Activated CD4-positive, alpha-beta T cell treated with anti-CD3 and anti-CD28 coated beads, Interleukin-2, Interleukin-4, amounts not matched to agents 100 ng/mL and 50 ng/mL, durations not matched to agents 16 hours and 8 hours (primary cell): ENCODE measurements at regions not wholly inside any gene's neighbourhood (a gene's known extent, or its start where the extent isn't known, plus 50 kb on each side); places are given as distances from the start of the nearest gene placed in this dataset.
"Not testable (repeated sequence)": the region's sequence is repeated elsewhere in the genome, so short reads cannot be mapped to it uniquely, and the experiment has no call there.

Source experiments
- DNase-seq: peaks from one replicate; pipeline ENCODE4 v3.0.0-alpha.2; 2020; ENCODE audit warnings: low spot score

GRCh38 chr1:65590279-65590678 is 169.8 kb downstream of the LEPR start:
- no peak for DNase-seq

DNA sequence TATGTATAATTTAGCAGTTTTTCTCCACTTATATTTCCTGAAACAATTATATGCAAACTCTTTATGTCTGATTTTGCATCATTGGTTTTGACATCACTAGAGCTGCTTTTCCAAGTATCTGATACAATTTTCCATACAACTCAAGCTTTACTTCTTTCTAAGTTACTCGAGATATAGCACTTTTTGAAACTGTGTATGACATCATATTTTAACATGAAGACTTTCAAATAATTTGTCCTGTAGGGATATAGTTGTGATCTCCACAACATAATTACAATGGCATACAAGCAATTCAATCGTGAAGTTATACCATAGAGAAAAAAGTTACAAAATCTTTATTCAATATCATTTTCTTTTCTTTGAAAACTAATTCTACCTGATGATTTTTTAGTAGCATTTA is 173.0 kb downstream of the LEPR start:
- DNase-seq: no peak

- DNase-seq: no peak
Measured at GRCh38 chr1:65595724-65596123, 175.3 kb downstream of the LEPR start.

DNA sequence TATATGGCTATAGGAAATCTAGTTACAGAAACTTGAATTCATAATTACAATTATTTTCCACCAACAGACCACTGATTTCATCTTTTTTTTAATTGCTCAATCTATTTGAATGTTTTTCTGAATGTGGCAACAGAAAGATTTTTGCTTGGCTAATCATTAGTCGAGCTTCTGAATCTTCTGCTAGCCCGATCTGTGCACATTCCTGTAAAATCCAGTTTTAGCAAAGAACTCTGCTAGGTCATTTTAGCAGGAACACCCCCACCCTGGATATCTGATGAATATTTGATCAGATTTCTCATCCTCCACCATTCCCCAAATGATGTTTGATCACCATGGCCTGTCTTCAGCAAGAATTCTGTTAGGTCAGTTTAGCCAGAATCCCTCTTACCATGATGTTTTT is 176.3 kb downstream of the LEPR start:
- DNase-seq: no peak

- no peak for DNase-seq
Measured at GRCh38 chr1:65605621-65606020, 185.2 kb downstream of the LEPR start.

- no peak for DNase-seq
Measured at GRCh38 chr1:65606426-65606825, 186.0 kb downstream of the LEPR start.

- DNase-seq: no peak
Measured at GRCh38 chr1:65613884-65614283, 178.8 kb upstream of the PDE4B start.

- DNase-seq: no peak
Measured at GRCh38 chr1:65615859-65616258, 176.8 kb upstream of the PDE4B start.

GRCh38 chr1:65621721-65622120 is 171.0 kb upstream of the PDE4B start:
- not testable (repeated sequence) for DNase-seq

GRCh38 chr1:65623895-65624294 is 168.8 kb upstream of the PDE4B start:
- no peak for DNase-seq

DNA sequence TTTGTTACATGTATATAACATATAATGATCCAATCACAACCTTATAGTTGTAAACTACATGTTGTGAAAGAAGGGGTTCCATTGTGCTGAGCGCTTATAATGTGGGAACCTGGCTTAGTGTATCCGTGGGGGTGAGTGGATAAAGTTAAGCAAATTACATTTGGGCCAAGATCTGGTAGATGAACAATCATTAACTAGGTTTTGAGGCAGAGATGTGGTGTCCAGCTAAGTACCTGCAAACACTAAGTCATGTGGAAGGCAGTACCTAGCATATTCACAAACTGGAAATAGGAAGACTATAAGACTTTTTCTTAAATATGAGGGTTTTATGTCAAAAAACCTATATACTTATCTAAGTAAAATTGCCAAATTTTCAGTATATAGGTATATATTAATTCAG is 167.2 kb upstream of the PDE4B start:
- DNase-seq: no peak

DNA sequence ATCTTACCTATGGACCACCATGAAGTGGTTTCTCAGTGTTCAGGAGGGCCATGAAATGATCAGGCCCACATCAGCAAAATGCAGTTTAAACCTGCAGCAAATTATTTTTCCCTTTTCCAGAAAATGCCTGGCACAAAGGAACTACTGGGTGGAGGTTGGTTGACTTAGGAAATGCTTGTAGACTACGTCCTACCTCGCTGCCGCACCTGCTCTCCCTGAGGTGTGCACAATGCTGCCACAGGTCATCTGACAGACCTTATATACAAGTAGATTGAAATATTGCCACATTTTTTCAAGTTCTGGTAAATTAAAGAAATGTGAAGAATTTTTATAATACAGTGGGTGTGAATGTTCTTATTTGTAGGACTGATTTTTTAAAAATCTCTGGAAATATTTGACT is 166.7 kb upstream of the PDE4B start:
- no peak for DNase-seq

GRCh38 chr1:65629788-65630187 is 162.9 kb upstream of the PDE4B start:
- DNase-seq: no peak

DNA sequence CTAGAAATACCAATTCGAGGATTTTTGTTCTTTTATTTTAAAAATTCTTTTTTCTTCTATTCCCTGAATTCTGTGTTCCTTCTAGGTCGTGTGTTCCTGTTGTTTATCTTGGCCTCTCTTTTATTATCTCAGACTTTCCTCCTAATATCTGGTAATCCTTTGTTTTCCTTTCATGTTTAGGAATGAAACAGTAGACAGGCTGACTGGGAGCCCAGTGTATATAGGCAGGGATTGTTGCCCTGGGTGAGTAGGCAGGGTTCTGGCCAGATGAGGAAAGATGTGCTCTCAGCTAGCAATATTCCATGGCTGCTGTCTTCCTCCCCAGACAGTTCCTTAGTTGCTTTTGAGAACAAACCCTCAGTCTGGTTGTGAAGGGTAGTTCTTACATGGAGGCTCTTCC is 161.8 kb upstream of the PDE4B start:
- DNase-seq: no peak

GRCh38 chr1:65632235-65632634 is 160.5 kb upstream of the PDE4B start:
- no peak for DNase-seq

- DNase-seq: no peak
Measured at GRCh38 chr1:65640046-65640445, 152.6 kb upstream of the PDE4B start.

DNA sequence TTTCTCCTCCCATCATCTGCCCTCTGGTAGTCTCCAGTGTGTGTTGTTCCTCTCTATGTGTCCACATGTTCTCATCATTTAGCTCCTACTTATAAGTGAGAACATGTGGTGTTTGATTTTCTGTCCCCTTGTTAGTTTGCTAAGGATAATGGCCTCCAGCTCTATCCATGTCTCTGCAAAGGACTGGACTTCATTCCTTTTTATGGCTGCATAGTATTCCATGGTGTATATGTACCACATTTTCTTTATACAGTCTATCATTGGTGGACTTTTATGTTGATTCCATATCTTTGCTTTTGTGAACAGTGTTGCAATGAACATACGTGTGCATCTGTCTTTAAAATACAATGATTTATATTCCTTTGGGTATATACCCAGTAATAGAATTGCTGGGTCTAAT is 143.5 kb upstream of the PDE4B start:
- not testable (repeated sequence) for DNase-seq

GRCh38 chr1:65650682-65651081 is 142.0 kb upstream of the PDE4B start:
- DNase-seq: no peak

DNA sequence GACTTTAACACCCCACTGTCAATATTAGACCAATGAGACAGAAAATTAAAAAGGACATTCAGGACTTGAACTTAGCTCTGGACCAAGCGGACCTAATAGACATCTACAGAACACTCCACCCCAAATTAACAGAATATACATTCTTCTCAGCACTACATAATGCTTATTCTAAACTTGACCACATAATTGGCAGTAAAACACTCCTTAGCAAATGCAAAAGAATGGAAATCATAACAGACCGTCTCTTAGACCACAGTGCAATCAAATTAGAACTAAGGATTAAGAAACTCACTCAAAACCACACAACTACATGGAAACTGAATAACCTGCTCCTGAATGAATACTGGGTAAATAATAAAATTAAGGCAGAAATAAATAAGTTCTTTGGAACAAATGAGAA is 138.2 kb upstream of the PDE4B start:
- not testable (repeated sequence) for DNase-seq

DNA sequence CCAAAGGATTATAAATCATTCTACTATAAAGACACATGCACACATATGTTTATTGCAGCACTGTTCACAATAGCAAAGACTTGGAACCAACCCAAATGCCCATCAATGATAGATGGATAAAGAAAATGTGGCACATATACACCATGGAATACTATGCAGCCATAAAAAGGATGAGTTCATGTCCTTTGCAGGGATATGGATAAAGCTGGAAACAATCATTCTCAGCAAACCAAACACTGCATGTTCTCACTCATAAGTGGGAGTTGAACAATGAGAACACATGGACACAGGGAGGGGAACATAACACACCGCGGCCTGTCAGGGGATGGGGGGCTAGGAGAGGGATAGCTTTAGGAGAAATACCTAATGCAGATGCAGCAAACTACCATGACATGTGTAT is 135.1 kb upstream of the PDE4B start:
- not testable (repeated sequence) for DNase-seq

DNA sequence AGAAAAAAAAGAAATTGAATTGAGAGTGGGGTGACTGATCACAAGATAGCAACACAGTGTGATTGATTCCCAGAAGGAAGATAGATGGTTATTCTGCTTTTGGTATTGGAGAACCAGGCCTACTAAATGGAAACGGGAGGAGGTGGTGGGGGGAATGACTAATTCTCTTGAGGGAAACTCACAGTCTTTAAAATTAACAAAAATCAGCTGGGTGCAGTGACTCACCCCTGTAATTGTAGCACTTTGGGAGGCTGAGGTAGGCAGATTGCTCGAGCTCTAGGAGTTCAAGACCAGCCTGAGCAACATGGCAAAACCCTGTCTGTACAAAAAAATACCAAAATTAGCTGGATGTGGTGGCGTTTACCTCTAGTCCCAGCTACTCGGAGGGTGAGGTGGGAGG is 134.6 kb upstream of the PDE4B start:
- DNase-seq: no peak

DNA sequence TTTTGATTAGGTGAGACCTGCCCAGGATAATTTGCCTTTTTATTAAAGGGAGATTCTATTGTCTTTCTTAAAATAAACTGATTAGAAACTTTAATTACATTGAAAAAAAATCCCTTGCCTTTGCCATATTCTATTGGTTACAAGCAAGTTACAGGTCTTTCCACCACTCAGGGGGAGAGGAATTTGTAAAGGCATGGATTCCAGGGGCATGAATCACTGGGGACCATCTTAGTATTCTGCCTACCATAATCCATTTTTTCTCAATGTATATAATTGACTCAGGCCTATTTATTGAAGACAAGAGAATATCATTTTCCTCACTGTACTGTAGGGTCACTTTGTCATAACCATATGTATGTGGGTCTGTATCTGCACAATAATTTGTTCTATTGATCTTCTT is 124.3 kb upstream of the PDE4B start:
- DNase-seq: no peak

DNA sequence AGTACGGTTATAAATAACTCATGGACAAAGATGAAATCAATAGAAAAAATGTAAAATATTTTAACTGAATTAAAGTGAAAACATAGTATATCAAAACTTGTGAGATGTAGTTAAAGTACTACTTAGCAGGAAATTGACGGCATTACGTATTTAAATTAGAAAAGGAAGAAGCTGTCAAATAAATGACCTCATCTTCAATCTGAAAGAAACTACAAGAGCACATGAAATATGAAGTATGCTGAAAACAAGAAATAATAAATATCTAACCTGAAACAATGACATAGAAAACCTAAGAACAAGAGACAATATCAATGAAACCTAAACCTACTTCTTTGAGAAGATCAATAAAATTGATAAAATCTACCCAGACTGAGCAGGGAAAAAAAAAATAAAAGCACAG is 122.2 kb upstream of the PDE4B start:
- no peak for DNase-seq

GRCh38 chr1:65674522-65674921 is 118.2 kb upstream of the PDE4B start:
- DNase-seq: no peak

DNA sequence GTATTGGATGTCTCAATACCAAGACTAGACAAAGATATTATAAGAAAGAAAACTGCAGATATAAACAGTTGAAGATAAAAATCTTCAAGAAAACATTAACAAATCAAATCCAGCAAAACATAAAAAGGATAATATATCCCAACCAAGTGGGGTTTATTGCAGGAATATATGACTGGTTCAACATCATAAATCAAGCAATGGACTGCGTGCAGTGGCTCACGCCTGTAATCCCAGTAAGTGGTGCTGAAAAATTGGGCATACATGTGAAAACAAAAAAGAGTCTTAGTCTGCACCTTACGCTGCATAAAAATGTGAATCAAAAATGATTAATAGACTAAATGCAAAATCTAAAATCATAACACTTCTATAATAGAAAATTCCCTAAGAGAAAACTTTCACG is 112.9 kb upstream of the PDE4B start:
- no peak for DNase-seq
